ENCODE measurements at regions not wholly inside any gene's neighbourhood (a gene's known extent, or its start where the extent isn't known, plus 50 kb on each side); places are given as distances from the start of the nearest gene placed in this dataset.

GRCh38 chr13:74841651-74842050, 640.3 kb downstream of the TBC1D4 start:
- no peak overlapping the region for H3K4me3 ChIP-seq (ENCODE audit: extremely low read depth, insufficient read depth, low read length, poor library complexity, severe bottlenecking)
- no peaks in the 10 kb centered on the region for H3K36me3 ChIP-seq (ENCODE audit: control insufficient read depth, insufficient read depth, low read length)
- WGBS, 2 experiments (ENCODE audit: insufficient coverage in 2 of 2) = 80% methylated on average over 1 of the region's 4 CpGs; no CpG with 5 or more reads in 1 of the 2 experiments
- no peaks in the 10 kb centered on the region for H3K4me1 ChIP-seq (ENCODE audit: control insufficient read depth, insufficient read depth, low read length, poor library complexity, severe bottlenecking)
- no peaks in the 10 kb centered on the region for H3K9me3 ChIP-seq (ENCODE audit: control insufficient read depth, low read length)
- H3K27ac ChIP-seq (ENCODE audit: low read depth, low read length, severe bottlenecking) = no peak overlapping the region

DNA sequence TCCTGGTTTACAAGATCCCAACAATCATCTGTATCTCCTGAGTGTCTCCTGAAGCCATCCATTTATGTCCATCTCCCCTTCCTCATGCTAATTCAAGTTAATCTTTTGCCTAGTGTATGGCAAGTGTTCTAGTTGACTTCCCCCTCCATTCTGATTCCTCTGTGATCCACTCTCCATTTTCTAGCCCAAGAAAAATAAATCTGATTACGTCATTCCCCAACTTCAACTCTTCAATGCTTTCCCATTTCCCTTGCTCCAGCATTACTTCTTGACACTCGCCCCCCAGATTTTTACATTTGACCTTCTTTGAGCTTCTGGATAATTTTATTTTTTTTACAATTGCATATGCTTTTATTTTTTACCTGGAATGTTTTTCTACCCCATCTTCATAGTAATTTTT, 640.8 kb downstream of the TBC1D4 start:
- no peak overlapping the region for H3K4me3 ChIP-seq (ENCODE audit: extremely low read depth, insufficient read depth, low read length, poor library complexity, severe bottlenecking)
- H3K4me1 ChIP-seq (ENCODE audit: control insufficient read depth, insufficient read depth, low read length, poor library complexity, severe bottlenecking) = no peaks in the 10 kb centered on the region
- no peaks in the 10 kb centered on the region for H3K36me3 ChIP-seq (ENCODE audit: control insufficient read depth, insufficient read depth, low read length)
- H3K9me3 ChIP-seq (ENCODE audit: control insufficient read depth, low read length) = no peaks in the 10 kb centered on the region
- no peak overlapping the region for H3K27ac ChIP-seq (ENCODE audit: low read depth, low read length, severe bottlenecking)
- WGBS, 2 experiments (ENCODE audit: insufficient coverage in 2 of 2) = 73 to 90% methylated on average over 1 to 2 of the region's 2 CpGs

DNA sequence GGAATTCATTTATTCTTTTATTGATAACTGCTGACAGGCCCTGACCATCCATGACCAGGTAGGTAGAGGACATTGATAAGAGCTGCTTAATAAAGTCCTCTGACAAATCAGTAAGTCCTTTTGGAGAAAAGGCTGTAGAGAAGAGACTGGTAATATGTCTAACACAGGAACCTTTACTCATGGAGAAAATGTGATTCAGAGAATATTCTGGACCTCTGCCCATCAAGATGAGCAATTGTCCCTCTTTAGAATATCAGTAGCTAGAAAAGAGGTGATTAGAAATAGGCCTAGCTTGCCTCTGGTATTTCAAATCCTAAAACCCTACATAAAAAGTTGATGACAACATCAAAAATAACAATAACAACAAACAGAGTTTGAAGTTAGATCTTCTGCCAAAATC, 642.3 kb downstream of the TBC1D4 start:
- H3K4me3 ChIP-seq (ENCODE audit: extremely low read depth, insufficient read depth, low read length, poor library complexity, severe bottlenecking) = no peak overlapping the region
- H3K36me3 ChIP-seq (ENCODE audit: control insufficient read depth, insufficient read depth, low read length) = no peaks in the 10 kb centered on the region
- H3K9me3 ChIP-seq (ENCODE audit: control insufficient read depth, low read length) = no peaks in the 10 kb centered on the region
- H3K4me1 ChIP-seq (ENCODE audit: control insufficient read depth, insufficient read depth, low read length, poor library complexity, severe bottlenecking) = no peaks in the 10 kb centered on the region
- no peak overlapping the region for H3K27ac ChIP-seq (ENCODE audit: low read depth, low read length, severe bottlenecking)

DNA sequence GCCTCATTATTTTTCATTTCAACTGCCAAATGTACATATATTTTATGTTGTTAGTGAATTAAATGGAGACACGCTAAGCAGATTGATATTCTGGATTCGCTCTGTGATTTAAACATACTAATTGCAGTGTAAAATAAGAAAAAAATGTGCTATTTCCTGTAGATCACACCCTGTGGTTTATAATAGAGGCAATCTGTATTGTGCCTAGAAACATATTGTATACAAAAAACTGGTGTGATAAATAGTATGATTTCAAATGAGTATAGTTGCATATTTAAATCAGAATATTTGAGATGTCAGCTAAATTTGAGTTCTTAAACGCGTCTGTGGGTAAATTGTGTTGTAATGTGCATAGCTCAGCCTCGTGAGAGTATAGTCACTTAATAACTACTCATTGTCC, 643.9 kb downstream of the TBC1D4 start:
- no CpG with 5 or more reads among the region's 5 CpGs for WGBS, 2 experiments (ENCODE audit: insufficient coverage in 2 of 2)
- no peaks in the 10 kb centered on the region for H3K36me3 ChIP-seq (ENCODE audit: control insufficient read depth, insufficient read depth, low read length)
- no peak overlapping the region for H3K4me3 ChIP-seq (ENCODE audit: extremely low read depth, insufficient read depth, low read length, poor library complexity, severe bottlenecking)
- H3K9me3 ChIP-seq (ENCODE audit: control insufficient read depth, low read length) = no peaks in the 10 kb centered on the region
- H3K4me1 ChIP-seq (ENCODE audit: control insufficient read depth, insufficient read depth, low read length, poor library complexity, severe bottlenecking) = no peaks in the 10 kb centered on the region
- H3K27ac ChIP-seq (ENCODE audit: low read depth, low read length, severe bottlenecking) = no peak overlapping the region

DNA sequence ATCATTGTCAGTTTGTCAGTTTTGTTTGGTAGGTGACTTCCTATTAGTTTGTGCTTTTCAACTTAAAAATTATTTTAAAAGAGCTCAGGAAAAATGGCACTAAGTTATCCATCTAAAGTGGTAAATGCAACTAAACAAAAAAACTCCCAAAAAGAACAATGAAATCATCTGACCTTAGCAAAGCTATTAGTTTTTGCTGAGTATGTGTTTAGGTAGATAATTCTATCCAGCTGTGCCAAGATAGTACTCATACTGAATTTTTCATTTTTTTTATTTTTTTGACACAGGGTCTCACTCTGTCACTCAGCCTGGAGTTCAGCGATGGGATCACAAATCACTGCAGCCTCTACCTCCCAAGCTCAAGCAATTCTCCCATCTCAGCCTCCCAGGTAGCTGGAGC, 645.3 kb downstream of the TBC1D4 start:
- H3K27ac ChIP-seq (ENCODE audit: low read depth, low read length, severe bottlenecking) = no peak overlapping the region
- 77 to 86% methylated on average over 1 of the region's 1 CpG for WGBS, 2 experiments (ENCODE audit: insufficient coverage in 2 of 2)
- no peaks in the 10 kb centered on the region for H3K4me1 ChIP-seq (ENCODE audit: control insufficient read depth, insufficient read depth, low read length, poor library complexity, severe bottlenecking)
- H3K9me3 ChIP-seq (ENCODE audit: control insufficient read depth, low read length) = no peaks in the 10 kb centered on the region
- no peak overlapping the region for H3K4me3 ChIP-seq (ENCODE audit: extremely low read depth, insufficient read depth, low read length, poor library complexity, severe bottlenecking)
- no peaks in the 10 kb centered on the region for H3K36me3 ChIP-seq (ENCODE audit: control insufficient read depth, insufficient read depth, low read length)

GRCh38 chr13:74835579-74835978, 646.4 kb downstream of the TBC1D4 start:
- Histone ChIP-seq H3K4me3 (ENCODE audit: extremely low read depth, insufficient read depth, low read length, poor library complexity, severe bottlenecking) (no peak overlapping the region), H3K36me3 (ENCODE audit: control insufficient read depth, insufficient read depth, low read length) (no peaks in the 10 kb centered on the region), H3K9me3 (ENCODE audit: control insufficient read depth, low read length) (no peaks in the 10 kb centered on the region), H3K27ac (ENCODE audit: low read depth, low read length, severe bottlenecking) (no peak overlapping the region), H3K4me1 (ENCODE audit: control insufficient read depth, insufficient read depth, low read length, poor library complexity, severe bottlenecking) (no peaks in the 10 kb centered on the region)
- no CpG with 5 or more reads among the region's 1 CpG for WGBS, 2 experiments (ENCODE audit: insufficient coverage in 2 of 2)

- Histone ChIP-seq H3K9me3 (ENCODE audit: control insufficient read depth, low read length) (no peaks in the 10 kb centered on the region), H3K4me3 (ENCODE audit: extremely low read depth, insufficient read depth, low read length, poor library complexity, severe bottlenecking) (no peak overlapping the region), H3K36me3 (ENCODE audit: control insufficient read depth, insufficient read depth, low read length) (no peaks in the 10 kb centered on the region), H3K27ac (ENCODE audit: low read depth, low read length, severe bottlenecking) (no peak overlapping the region), H3K4me1 (ENCODE audit: control insufficient read depth, insufficient read depth, low read length, poor library complexity, severe bottlenecking) (no peaks in the 10 kb centered on the region)
These were observed 656.1 kb downstream of the TBC1D4 start for GRCh38 chr13:74825938-74826246.

GRCh38 chr13:74825152-74825937, 656.6 kb downstream of the TBC1D4 start:
- WGBS, 2 experiments (ENCODE audit: insufficient coverage in 2 of 2) = 54 to 60% methylated on average over 1 to 2 of the region's 2 CpGs
- H3K4me3 ChIP-seq (ENCODE audit: extremely low read depth, insufficient read depth, low read length, poor library complexity, severe bottlenecking) = no peak overlapping the region

GRCh38 chr13:74820809-74821208, 661.2 kb downstream of the TBC1D4 start:
- H3K4me1 ChIP-seq (ENCODE audit: control insufficient read depth, insufficient read depth, low read length, poor library complexity, severe bottlenecking) = no peaks in the 10 kb centered on the region
- WGBS, 2 experiments (ENCODE audit: insufficient coverage in 2 of 2) = 80 to 90% methylated on average over 1 to 2 of the region's 3 CpGs
- no peaks in the 10 kb centered on the region for H3K36me3 ChIP-seq (ENCODE audit: control insufficient read depth, insufficient read depth, low read length)
- no peak overlapping the region for H3K4me3 ChIP-seq (ENCODE audit: extremely low read depth, insufficient read depth, low read length, poor library complexity, severe bottlenecking)
- H3K27ac ChIP-seq (ENCODE audit: low read depth, low read length, severe bottlenecking) = no peak overlapping the region
- no peaks in the 10 kb centered on the region for H3K9me3 ChIP-seq (ENCODE audit: control insufficient read depth, low read length)

More at GRCh38 chr13:74825152-74825937, 656.6 kb downstream of the TBC1D4 start:
- H3K27ac ChIP-seq (ENCODE audit: low read depth, low read length, severe bottlenecking) = no peak overlapping the region
- H3K36me3 ChIP-seq (ENCODE audit: control insufficient read depth, insufficient read depth, low read length) = no peaks in the 10 kb centered on the region
- no peaks in the 10 kb centered on the region for H3K4me1 ChIP-seq (ENCODE audit: control insufficient read depth, insufficient read depth, low read length, poor library complexity, severe bottlenecking)
- H3K9me3 ChIP-seq (ENCODE audit: control insufficient read depth, low read length) = no peaks in the 10 kb centered on the region

DNA sequence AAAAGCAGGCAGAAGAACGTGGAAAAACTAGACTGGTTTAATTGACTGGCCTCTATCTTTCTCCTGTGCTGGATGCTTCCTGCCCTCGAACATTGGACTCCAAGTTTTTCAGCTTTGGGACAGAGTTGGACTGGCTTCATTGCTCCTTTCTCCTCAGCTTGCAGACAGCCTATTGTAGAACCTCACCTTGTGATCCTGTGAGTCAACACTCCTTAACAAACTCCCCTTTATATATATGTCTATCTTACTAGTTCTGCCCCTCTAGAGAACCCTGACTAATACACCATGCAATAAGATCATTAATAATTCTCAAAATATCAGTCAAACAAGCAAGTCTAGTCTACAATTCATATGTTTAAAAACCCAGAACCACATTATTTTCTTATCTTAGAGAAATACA, 662.4 kb downstream of the TBC1D4 start:
- Histone ChIP-seq H3K4me3 (ENCODE audit: extremely low read depth, insufficient read depth, low read length, poor library complexity, severe bottlenecking) (no peak overlapping the region), H3K9me3 (ENCODE audit: control insufficient read depth, low read length) (no peaks in the 10 kb centered on the region), H3K4me1 (ENCODE audit: control insufficient read depth, insufficient read depth, low read length, poor library complexity, severe bottlenecking) (no peaks in the 10 kb centered on the region), H3K27ac (ENCODE audit: low read depth, low read length, severe bottlenecking) (no peak overlapping the region), H3K36me3 (ENCODE audit: control insufficient read depth, insufficient read depth, low read length) (no peaks in the 10 kb centered on the region)
- WGBS, 2 experiments (ENCODE audit: insufficient coverage in 2 of 2) = 71 to 93% methylated on average over 2 of the region's 2 CpGs

DNA sequence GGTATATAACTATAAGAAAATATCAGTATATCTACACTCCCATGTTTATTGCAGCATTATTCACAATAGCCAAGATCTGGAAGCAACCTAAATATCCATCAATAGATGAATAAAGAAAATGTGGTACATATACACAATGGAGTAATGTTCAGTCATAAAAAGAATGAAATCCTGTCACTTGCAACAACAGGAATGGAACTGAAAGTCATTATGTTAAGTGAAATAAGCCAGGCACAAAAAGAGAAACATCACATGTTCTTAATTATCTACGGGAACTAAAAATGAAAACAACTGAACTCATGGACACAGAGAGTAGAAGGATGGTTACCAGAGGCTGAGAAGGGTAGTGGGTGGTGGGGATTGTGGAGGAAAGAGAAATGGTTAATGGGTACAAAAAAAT, 665.2 kb downstream of the TBC1D4 start:
- no peaks in the 10 kb centered on the region for H3K9me3 ChIP-seq (ENCODE audit: control insufficient read depth, low read length)
- H3K4me3 ChIP-seq (ENCODE audit: extremely low read depth, insufficient read depth, low read length, poor library complexity, severe bottlenecking) = no peak overlapping the region
- 100% methylated on average over 1 of the region's 1 CpG; no CpG with 5 or more reads in 1 of the 2 experiments for WGBS, 2 experiments (ENCODE audit: insufficient coverage in 2 of 2)
- H3K36me3 ChIP-seq (ENCODE audit: control insufficient read depth, insufficient read depth, low read length) = no peaks in the 10 kb centered on the region
- no peak overlapping the region for H3K27ac ChIP-seq (ENCODE audit: low read depth, low read length, severe bottlenecking)
- no peaks in the 10 kb centered on the region for H3K4me1 ChIP-seq (ENCODE audit: control insufficient read depth, insufficient read depth, low read length, poor library complexity, severe bottlenecking)

Data from mesodermal cell (in vitro differentiated cells).